CD4-positive, alpha-beta memory T cell (primary cell): ENCODE measurements at regions not wholly inside any gene's neighbourhood (a gene's known extent, or its start where the extent isn't known, plus 50 kb on each side); places are given as distances from the start of the nearest gene placed in this dataset.

Experiments used
- CTCF ChIA-PET: fragments of 350-600 bp; sonication (Branson Sonifier 250); formaldehyde crosslinking; loops from one replicate; lab custom pipeline; 2021; ENCODE audit warnings: inconsistent platforms; ENCODE audit not compliant: partially characterized antibody; lab: Charles Lee
- POLR2A ChIA-PET: fragments of 350-600 bp; sonication (Branson Sonifier 250); formaldehyde crosslinking; loops from one replicate; lab custom pipeline; 2021; ENCODE audit not compliant: partially characterized antibody; lab: Charles Lee
- DNase-seq, 5 donors: peaks; one replicate each; pipeline versions ENCODE4 v3.0.0 to v3.0.0-alpha.2; 2020 to 2022; ENCODE audit warnings: mixed read lengths in 1 of 5
- H3K27ac ChIP-seq: one replicate; pipeline ENCODE4 v1.7.0; 2013; ENCODE audit warnings: low read depth, low read length
- H3K27me3 ChIP-seq: 2 replicates; pipeline ENCODE4 v1.7.0; 2013; ENCODE audit warnings: mild to moderate bottlenecking, low read length, moderate library complexity; ENCODE audit not compliant: insufficient read depth
- H3K36me3 ChIP-seq: 2 replicates; pipeline ENCODE4 v1.7.0; 2013; ENCODE audit warnings: mild to moderate bottlenecking, low read length, moderate library complexity; ENCODE audit not compliant: insufficient read depth
- H3K4me1 ChIP-seq: 2 replicates; pipeline ENCODE4 v1.7.0; 2013; ENCODE audit warnings: mild to moderate bottlenecking, low read length, moderate library complexity; ENCODE audit not compliant: insufficient read depth
- H3K4me3 ChIP-seq, 2 donors: one replicate each; pipeline ENCODE4 v1.7.0; 2013; ENCODE audit warnings: low read length in 2 of 2, mild to moderate bottlenecking in 1 of 2
- H3K9me3 ChIP-seq, 2 donors: one replicate each; pipeline ENCODE4 v1.7.0; 2013; ENCODE audit warnings: low read length in 2 of 2, control low read depth in 1 of 2; ENCODE audit not compliant: control insufficient read depth in 1 of 2
- H3K27ac Mint-ChIP-seq, 7 donors: one replicate each; pipeline ENCODE4 v1.8.0; 2020 to 2021; ENCODE audit warnings: mixed read lengths in 7 of 7, mild to moderate bottlenecking in 6 of 7, inconsistent platforms in 3 of 7, moderate library complexity in 3 of 7
- H3K27me3 Mint-ChIP-seq, 2 donors: one replicate each; pipeline ENCODE4 v1.8.0; 2020 to 2021; ENCODE audit warnings: mixed read lengths in 2 of 2
- H3K36me3 Mint-ChIP-seq, 2 donors: one replicate each; pipeline ENCODE4 v1.8.0; 2020 to 2021; ENCODE audit warnings: mixed read lengths in 2 of 2, inconsistent platforms in 1 of 2, mild to moderate bottlenecking in 1 of 2
- H3K4me1 Mint-ChIP-seq, 4 donors: one replicate each; pipeline ENCODE4 v1.8.0; 2020 to 2021; ENCODE audit warnings: mixed read lengths in 4 of 4, mild to moderate bottlenecking in 1 of 4
- H3K4me3 Mint-ChIP-seq, 8 donors: one replicate each; pipeline ENCODE4 v1.8.0; 2020 to 2021; ENCODE audit warnings: mixed read lengths in 8 of 8, mild to moderate bottlenecking in 7 of 8, moderate library complexity in 6 of 8, inconsistent platforms in 3 of 8
- H3K9me3 Mint-ChIP-seq, 8 donors: one replicate each; pipeline ENCODE4 v1.8.0; 2020 to 2021; ENCODE audit warnings: mixed read lengths in 8 of 8, mild to moderate bottlenecking in 5 of 8, inconsistent platforms in 3 of 8, moderate library complexity in 1 of 8
- intact Hi-C: fragments of 100-400 bp; cut with micrococcal nuclease; formaldehyde crosslinking; loops from one replicate; pipeline ENCODE4 v1.15.1; 2023

DNA sequence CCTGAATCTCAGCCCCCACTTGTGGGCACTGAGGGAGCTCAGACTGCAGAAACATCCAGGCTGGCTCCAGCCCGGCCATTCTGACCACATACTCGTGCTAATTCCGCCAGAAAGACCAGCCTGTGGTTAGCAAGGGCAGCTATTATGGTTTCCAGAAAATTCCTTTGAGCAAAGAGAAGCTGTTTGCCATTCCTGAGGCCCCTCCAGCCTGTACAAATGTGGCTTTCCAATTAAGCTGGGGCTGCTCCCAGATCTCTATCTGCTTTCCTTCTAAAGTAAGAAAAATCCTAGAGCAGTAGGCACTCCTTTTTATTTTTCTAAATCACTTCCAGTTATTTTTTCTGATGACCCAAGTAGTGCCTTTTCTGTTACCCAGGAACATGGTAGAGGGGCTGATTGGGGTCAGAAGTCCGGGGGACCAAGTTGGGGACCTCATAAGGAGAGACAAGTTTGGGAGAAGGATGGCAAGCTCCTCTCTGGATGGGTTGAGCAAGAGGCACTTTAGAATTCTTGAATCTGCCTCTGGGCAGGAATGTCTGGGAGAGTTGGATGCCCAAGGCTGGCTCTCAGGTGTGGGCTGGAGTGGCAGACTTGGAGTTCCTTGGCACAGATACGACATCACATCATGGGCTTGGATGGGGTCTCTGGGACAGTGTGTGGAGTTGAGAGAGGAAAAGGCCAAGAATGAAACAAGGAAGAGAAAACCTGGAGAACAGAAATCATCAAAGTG lies 83.3 kb upstream of the TNRC6C start:
- Histone ChIP-seq H3K9me3 (no peaks in the 10 kb centered on the region), H3K27me3 (no peaks in the 10 kb centered on the region), H3K4me3 (no peak overlapping the region), H3K4me1 (peaks cover 83% of the 10 kb centered on the region), H3K36me3 (no peaks in the 10 kb centered on the region), H3K27ac (no peak overlapping the region)
- intact Hi-C loops: no loop called here
- H3K36me3 Mint-ChIP-seq: no peaks in the 10 kb centered on the region
- H3K4me3 Mint-ChIP-seq: peak overlapping the region in 3 of 8 donors; percentile 20 to 67 (median 55)
- peaks cover 0 to 8% (median 2%) of the 10 kb centered on the region in 8 donors for H3K9me3 Mint-ChIP-seq
- DNase-seq: no peak
- CTCF ChIA-PET: interaction anchor here (0.9 kb wide), 1 partner anchor 31 kb away, joined by 4 read pairs; no protein-coding TSS in a partner anchor
- H3K27me3 Mint-ChIP-seq: no peaks in the 10 kb centered on the region
- POLR2A ChIA-PET: interaction anchor here (1.3 to 6.0 kb wide), 3 partner anchors 9 to 82 kb away, joined by 4 to 30 read pairs (median 6); partner anchors contain the start of gene TNRC6C
- H3K4me1 Mint-ChIP-seq: peaks cover 49 to 92% (median 69%) of the 10 kb centered on the region in 4 donors
- H3K27ac Mint-ChIP-seq: peak overlapping the region in 4 of 7 donors; percentile 31 to 86 (median 80)

GRCh38 chr17:77875881-77876509 lies 82.5 kb upstream of the TNRC6C start:
- Mint-ChIP-seq H3K9me3 (peaks cover 0 to 8% (median 2%) of the 10 kb centered on the region in 8 donors), H3K4me3 (peak overlapping the region in 2 of 8 donors; percentile 30 to 67), H3K27ac (peak overlapping the region in 4 of 7 donors; percentile 53 to 86 (median 74)), H3K27me3 (no peaks in the 10 kb centered on the region), H3K4me1 (peaks cover 53 to 99% (median 75%) of the 10 kb centered on the region in 4 donors), H3K36me3 (no peaks in the 10 kb centered on the region)
- Histone ChIP-seq H3K27ac (no peak overlapping the region), H3K36me3 (no peaks in the 10 kb centered on the region), H3K27me3 (no peaks in the 10 kb centered on the region), H3K9me3 (no peaks in the 10 kb centered on the region), H3K4me1 (peaks cover 90% of the 10 kb centered on the region), H3K4me3 (no peak overlapping the region)
- ChIA-PET CTCF (interaction anchor here (0.9 kb wide), 1 partner anchor 32 kb away, joined by 4 read pairs; no protein-coding TSS in a partner anchor), POLR2A (interaction anchor here (2.2 to 6.0 kb wide), 3 partner anchors 11 to 81 kb away, joined by 6 to 30 read pairs (median 24); partner anchors contain the start of gene TNRC6C)
- intact Hi-C loops: no loop called here
- DNase-seq: no peak

- Mint-ChIP-seq H3K4me3 (peak overlapping the region in 2 of 8 donors; percentile 22 to 24), H3K27me3 (no peaks in the 10 kb centered on the region), H3K4me1 (peaks cover 55 to 99% (median 76%) of the 10 kb centered on the region in 4 donors), H3K9me3 (peaks cover 0 to 8% (median 2%) of the 10 kb centered on the region in 8 donors), H3K27ac (peak overlapping the region in 6 of 7 donors; percentile 10 to 97 (median 54)), H3K36me3 (peaks cover 0 to 3% of the 10 kb centered on the region in 2 donors)
- Histone ChIP-seq H3K4me1 (peaks cover 98% of the 10 kb centered on the region), H3K27ac (no peak overlapping the region), H3K9me3 (no peaks in the 10 kb centered on the region), H3K4me3 (no peak overlapping the region), H3K36me3 (no peaks in the 10 kb centered on the region), H3K27me3 (no peaks in the 10 kb centered on the region)
- CTCF ChIA-PET: interaction anchor here (1.0 kb wide), 2 partner anchors 9 to 10 kb away, joined by 3 read pairs; no protein-coding TSS in a partner anchor
- intact Hi-C loops: no loop called here
- DNase-seq: no peak
- POLR2A ChIA-PET: interaction anchor here (0.9 to 6.0 kb wide), 5 partner anchors 10 to 80 kb away, joined by 3 to 30 read pairs (median 6); partner anchors contain the start of gene TNRC6C
Measured at GRCh38 chr17:77877036-77877435, 81.5 kb upstream of the TNRC6C start.

- peaks cover 0 to 8% (median 2%) of the 10 kb centered on the region in 8 donors for H3K9me3 Mint-ChIP-seq
- H3K27ac ChIP-seq: no peak overlapping the region
- ChIA-PET CTCF (interaction anchor here (1.0 kb wide), 2 partner anchors 10 kb away, joined by 3 read pairs; no protein-coding TSS in a partner anchor), POLR2A (interaction anchor here (0.9 to 6.0 kb wide), 5 partner anchors 9 to 80 kb away, joined by 3 to 30 read pairs (median 6); partner anchors contain the start of gene TNRC6C)
- no peaks in the 10 kb centered on the region for H3K27me3 Mint-ChIP-seq
- H3K36me3 ChIP-seq: no peaks in the 10 kb centered on the region
- H3K4me1 ChIP-seq: peaks cover 98% of the 10 kb centered on the region
- peak overlapping the region in 3 of 8 donors; percentile 15 to 57 (median 24) for H3K4me3 Mint-ChIP-seq
- peaks cover 56 to 99% (median 76%) of the 10 kb centered on the region in 4 donors for H3K4me1 Mint-ChIP-seq
- no peak for DNase-seq
- H3K4me3 ChIP-seq: no peak overlapping the region
- H3K27ac Mint-ChIP-seq: peak overlapping the region in 6 of 7 donors; percentile 60 to 97 (median 76)
- no peaks in the 10 kb centered on the region for H3K9me3 ChIP-seq
- peaks cover 0 to 7% of the 10 kb centered on the region in 2 donors for H3K36me3 Mint-ChIP-seq
- intact Hi-C loops: no loop called here
- no peaks in the 10 kb centered on the region for H3K27me3 ChIP-seq
Measured at GRCh38 chr17:77877646-77878355, 80.7 kb upstream of the TNRC6C start.

GRCh38 chr17:77879226-77879895 lies 79.1 kb upstream of the TNRC6C start:
- Histone ChIP-seq H3K27me3 (no peaks in the 10 kb centered on the region), H3K27ac (peak overlapping the region; percentile 99), H3K36me3 (no peaks in the 10 kb centered on the region), H3K4me1 (peaks cover 98% of the 10 kb centered on the region), H3K9me3 (no peaks in the 10 kb centered on the region), H3K4me3 (no peak overlapping the region)
- H3K36me3 Mint-ChIP-seq: peaks cover 0 to 7% of the 10 kb centered on the region in 2 donors
- no peaks in the 10 kb centered on the region for H3K27me3 Mint-ChIP-seq
- ChIA-PET CTCF (no interaction called here), POLR2A (interaction anchor here (3.7 to 6.0 kb wide), 3 partner anchors 8 to 79 kb away, joined by 24 to 116 read pairs (median 30); partner anchors contain the start of gene TNRC6C)
- intact Hi-C loops: no loop called here
- no peak for DNase-seq
- peaks cover 55 to 99% (median 76%) of the 10 kb centered on the region in 4 donors for H3K4me1 Mint-ChIP-seq
- H3K9me3 Mint-ChIP-seq: peaks cover 0 to 8% (median 2%) of the 10 kb centered on the region in 8 donors
- H3K27ac Mint-ChIP-seq: peak overlapping the region; percentile 24 to 99 (median 88)
- H3K4me3 Mint-ChIP-seq: peak overlapping the region in 3 of 8 donors; percentile 12 to 43 (median 42)

DNA sequence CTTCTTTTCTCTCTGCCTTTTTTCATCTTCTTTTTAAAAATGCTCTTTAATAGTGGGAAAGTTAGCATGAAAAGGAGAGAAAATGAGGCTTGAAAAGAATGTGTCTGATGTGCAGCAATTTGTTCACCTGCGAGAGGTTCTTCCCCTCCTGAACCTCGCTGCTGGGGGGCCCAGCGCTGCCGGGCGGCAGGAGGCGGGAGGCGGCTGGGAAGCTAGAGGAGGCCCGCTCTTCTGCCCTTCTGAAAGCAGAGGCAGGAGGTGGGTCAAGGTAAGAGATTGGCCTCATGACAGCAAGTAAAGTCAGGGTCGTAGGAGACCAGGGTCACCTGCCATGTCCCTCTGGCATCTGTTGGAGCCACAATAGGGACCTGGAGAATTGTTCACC lies 78.6 kb upstream of the TNRC6C start:
- Histone ChIP-seq H3K27ac (peak overlapping the region; percentile 99), H3K4me1 (peaks cover 98% of the 10 kb centered on the region), H3K36me3 (no peaks in the 10 kb centered on the region), H3K9me3 (no peaks in the 10 kb centered on the region), H3K4me3 (no peak overlapping the region), H3K27me3 (no peaks in the 10 kb centered on the region)
- Mint-ChIP-seq H3K27me3 (no peaks in the 10 kb centered on the region), H3K27ac (peak overlapping the region; percentile 83 to 99 (median 97)), H3K9me3 (peaks cover 0 to 8% (median 2%) of the 10 kb centered on the region in 8 donors), H3K4me1 (peaks cover 59 to 99% (median 81%) of the 10 kb centered on the region in 4 donors), H3K36me3 (peaks cover 0 to 7% of the 10 kb centered on the region in 2 donors), H3K4me3 (peak overlapping the region in 6 of 8 donors; percentile 8 to 47 (median 22))
- ChIA-PET CTCF (interaction anchor here (1.7 kb wide), 1 partner anchor 78 kb away, joined by 5 read pairs; the partner anchor contains the start of gene TNRC6C), POLR2A (interaction anchor here (2.3 to 5.3 kb wide), 5 partner anchors 11 to 95 kb away, joined by 8 to 116 read pairs (median 40); partner anchors contain the start of gene TNRC6C)
- intact Hi-C loops: loop anchor here (2.0 to 10.0 kb wide), 2 partner anchors 107 to 215 kb away; no protein-coding TSS in a partner anchor
- no peak for DNase-seq
